Astrocyte of the spinal cord (primary cell): ENCODE measurements at regions not wholly inside any gene's neighbourhood (a gene's known extent, or its start where the extent isn't known, plus 50 kb on each side); places are given as distances from the start of the nearest gene placed in this dataset.

Source experiments
- DNase-seq: peaks from one replicate; pipeline ENCODE4 v3.0.0; 2011; ENCODE audit warnings: low read depth, low spot score
- H3K4me3 ChIP-seq: 2 replicates; pipeline ENCODE4 v1.5.1; 2011; ENCODE audit warnings: low read depth, mild to moderate bottlenecking, low read length, moderate library complexity
- CTCF ChIP-seq: IDR thresholded peaks from 2 replicates; pipeline ENCODE4 v1.5.1; 2012; ENCODE audit warnings: low read depth, mild to moderate bottlenecking, low read length, inconsistent platforms
- in situ Hi-C: cut with HindIII; loops from 2 replicates; pipeline ENCODE4 v1.10.0; 2017; ENCODE audit warnings: low sequenced_read_pairs

DNA sequence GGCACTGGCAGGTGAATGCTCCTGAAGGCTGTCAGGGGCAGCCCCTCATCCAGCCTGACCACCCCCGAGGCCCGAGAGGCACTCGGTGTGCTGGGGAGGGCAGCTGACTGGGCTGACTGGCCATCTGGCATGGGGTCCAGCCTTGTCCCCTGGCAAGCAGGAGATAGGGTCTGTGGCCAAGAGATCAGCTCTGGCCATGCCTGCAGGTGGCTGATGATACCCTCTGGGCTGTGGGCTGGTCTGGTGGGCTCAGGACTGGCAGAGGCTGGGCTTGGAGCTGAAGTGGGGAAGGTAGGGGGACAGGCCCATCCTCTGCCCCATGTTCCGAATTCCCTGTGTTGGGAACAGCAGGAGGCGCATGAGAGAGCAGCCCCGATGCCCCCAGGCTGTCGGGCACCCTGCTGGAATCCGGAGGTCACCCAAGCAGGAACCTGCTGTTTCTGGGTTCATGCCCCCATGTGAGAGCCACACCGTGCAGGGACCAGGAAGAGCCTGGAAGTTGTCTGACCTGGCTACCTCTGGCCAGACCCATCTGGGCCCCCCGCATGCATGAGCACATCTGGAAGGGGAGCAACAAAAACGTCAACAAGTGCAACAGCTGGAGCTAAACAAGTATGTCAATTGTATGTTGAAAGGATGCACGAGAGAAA is 527.0 kb downstream of the TBC1D22A start:
- in situ Hi-C loops: no loop called here
- no peak for DNase-seq

DNA sequence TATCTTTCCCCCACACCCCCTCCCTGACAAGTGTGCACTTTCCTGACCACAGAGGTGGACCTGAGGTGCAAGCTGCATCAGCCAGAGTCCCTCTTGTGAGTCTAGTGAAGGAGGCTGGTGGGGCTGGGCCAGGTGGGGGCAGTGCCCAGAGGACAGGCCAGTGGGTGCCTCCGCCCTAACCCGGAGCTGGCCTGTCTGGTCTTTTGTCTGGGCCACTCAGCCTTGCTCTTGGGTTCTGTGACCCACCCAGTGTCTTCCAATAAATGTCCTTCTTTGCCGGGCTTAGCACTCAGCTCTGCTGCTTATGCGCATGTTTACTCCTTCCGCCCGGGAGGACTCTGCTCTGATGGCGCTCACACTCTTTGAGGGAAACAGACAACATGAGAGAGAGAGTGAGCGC is 526.2 kb downstream of the TBC1D22A start:
- in situ Hi-C loops: no loop called here
- no peak overlapping the region for H3K4me3 ChIP-seq
- TF ChIP-seq CTCF: no peak
- no peak for DNase-seq

More for the DNA sequence above, 527.0 kb downstream of the TBC1D22A start:
- no peak for TF ChIP-seq CTCF
- no peak overlapping the region for H3K4me3 ChIP-seq

DNA sequence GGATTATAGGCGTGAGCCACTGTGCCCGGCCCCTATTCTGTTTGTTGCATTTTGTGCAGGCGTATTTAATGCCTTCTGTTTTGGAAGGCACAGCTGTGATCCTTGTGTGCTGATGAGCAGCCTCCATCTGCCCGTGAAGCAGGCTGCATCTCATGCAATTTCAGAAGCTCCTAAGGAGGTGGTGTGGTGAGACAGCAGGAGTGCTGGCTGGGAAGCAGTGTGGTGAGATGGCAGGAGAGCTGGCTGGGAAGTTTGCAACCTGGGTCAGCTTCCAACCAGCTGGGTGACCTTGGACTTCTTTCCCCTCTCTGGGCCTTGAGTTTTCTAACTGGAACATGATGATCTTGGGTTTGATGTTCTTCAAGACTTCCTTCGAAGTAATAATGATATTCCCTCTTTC is 525.1 kb downstream of the TBC1D22A start:
- H3K4me3 ChIP-seq: no peak overlapping the region
- TF ChIP-seq CTCF: no peak
- in situ Hi-C loops: no loop called here
- DNase-seq: no peak

GRCh38 chr22:47286590-47286989 is 524.1 kb downstream of the TBC1D22A start:
- no peak for DNase-seq
- TF ChIP-seq CTCF: no peak
- in situ Hi-C loops: no loop called here
- H3K4me3 ChIP-seq: no peak overlapping the region

- no peak for TF ChIP-seq CTCF
- no peak for DNase-seq
- H3K4me3 ChIP-seq: no peak overlapping the region
- in situ Hi-C loops: no loop called here
These were observed 523.5 kb downstream of the TBC1D22A start for GRCh38 chr22:47285981-47286380.

- in situ Hi-C loops: no loop called here
- H3K4me3 ChIP-seq: no peak overlapping the region
- no peak for TF ChIP-seq CTCF
- DNase-seq: no peak
These were observed 522.4 kb downstream of the TBC1D22A start for GRCh38 chr22:47284822-47285221.

- no peak for TF ChIP-seq CTCF
- no peak overlapping the region for H3K4me3 ChIP-seq
- in situ Hi-C loops: no loop called here
- DNase-seq: no peak
These were observed 521.9 kb downstream of the TBC1D22A start for GRCh38 chr22:47284360-47284759.
